Cardiac fibroblast (primary cell): ENCODE measurements at regions not wholly inside any gene's neighbourhood (a gene's known extent, or its start where the extent isn't known, plus 50 kb on each side); places are given as distances from the start of the nearest gene placed in this dataset.

Experiments
- DNase-seq, 2 donors: peaks; one replicate each; pipeline versions ENCODE4 v3.0.0 to v3.0.0-alpha.2; 2010; ENCODE audit warnings: low read depth in 2 of 2
- H3K4me3 ChIP-seq, 2 donors: replicated peaks in 1 of 2; 1 replicate in 1 of 2; 2 replicates in 1 of 2; pipeline ENCODE4 v1.5.1; 2011; ENCODE audit warnings: low read depth in 2 of 2, low read length in 2 of 2, mild to moderate bottlenecking in 2 of 2, moderate library complexity in 1 of 2
- TF ChIP-seq, protein P1 (sequence below): IDR thresholded peaks from one replicate; pipeline ENCODE4 v1.5.1; 2011; ENCODE audit warnings: low read depth, mild to moderate bottlenecking, low read length, inconsistent platforms

DNA sequence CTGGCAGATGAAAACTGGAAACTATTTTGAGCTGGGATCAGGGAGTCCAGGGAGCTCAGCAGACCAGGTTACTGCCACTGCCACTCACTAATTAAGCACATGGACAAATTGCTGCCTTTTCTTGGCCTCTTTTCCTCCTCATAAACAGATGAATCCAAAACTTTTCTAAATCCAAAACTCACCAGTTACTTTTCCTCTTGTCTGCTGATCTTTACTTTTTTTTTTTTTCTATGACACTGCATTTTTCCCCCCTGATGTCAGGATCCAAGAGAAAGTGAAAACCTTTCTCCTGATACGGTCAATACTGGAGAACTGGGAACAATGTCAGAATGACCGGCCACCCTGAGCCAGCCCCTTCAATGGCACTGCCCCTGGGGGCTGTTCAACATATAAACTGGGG is 405.8 kb downstream of the DUSP10 start:
- TF ChIP-seq, protein P1, sequence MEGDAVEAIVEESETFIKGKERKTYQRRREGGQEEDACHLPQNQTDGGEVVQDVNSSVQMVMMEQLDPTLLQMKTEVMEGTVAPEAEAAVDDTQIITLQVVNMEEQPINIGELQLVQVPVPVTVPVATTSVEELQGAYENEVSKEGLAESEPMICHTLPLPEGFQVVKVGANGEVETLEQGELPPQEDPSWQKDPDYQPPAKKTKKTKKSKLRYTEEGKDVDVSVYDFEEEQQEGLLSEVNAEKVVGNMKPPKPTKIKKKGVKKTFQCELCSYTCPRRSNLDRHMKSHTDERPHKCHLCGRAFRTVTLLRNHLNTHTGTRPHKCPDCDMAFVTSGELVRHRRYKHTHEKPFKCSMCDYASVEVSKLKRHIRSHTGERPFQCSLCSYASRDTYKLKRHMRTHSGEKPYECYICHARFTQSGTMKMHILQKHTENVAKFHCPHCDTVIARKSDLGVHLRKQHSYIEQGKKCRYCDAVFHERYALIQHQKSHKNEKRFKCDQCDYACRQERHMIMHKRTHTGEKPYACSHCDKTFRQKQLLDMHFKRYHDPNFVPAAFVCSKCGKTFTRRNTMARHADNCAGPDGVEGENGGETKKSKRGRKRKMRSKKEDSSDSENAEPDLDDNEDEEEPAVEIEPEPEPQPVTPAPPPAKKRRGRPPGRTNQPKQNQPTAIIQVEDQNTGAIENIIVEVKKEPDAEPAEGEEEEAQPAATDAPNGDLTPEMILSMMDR, result no peak
- peak; percentile 44 to 50 for DNase-seq
- H3K4me3 ChIP-seq, result no peak overlapping the region

DNA sequence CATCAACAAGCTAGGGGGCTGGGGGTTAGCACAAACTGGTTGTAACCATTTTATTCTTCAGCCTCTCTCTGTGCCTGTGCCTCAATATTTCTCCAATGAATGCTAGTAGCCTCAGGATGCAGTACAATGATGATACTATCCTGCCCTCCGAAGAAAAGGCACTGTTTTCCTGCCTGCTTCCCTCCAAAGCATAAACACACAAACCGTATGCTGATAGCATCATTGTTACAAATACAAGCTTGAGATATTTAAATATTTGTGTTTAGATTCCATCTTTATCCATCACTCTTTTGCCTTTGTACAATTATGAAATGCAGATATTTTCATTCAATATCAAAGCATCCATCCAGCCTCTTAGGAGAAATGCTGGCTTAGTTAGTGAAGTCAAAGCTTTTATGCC is 404.8 kb downstream of the DUSP10 start:
- DNase-seq, result no peak
- H3K4me3 ChIP-seq, result no peak overlapping the region
- TF ChIP-seq, protein P1, result no peak

DNA sequence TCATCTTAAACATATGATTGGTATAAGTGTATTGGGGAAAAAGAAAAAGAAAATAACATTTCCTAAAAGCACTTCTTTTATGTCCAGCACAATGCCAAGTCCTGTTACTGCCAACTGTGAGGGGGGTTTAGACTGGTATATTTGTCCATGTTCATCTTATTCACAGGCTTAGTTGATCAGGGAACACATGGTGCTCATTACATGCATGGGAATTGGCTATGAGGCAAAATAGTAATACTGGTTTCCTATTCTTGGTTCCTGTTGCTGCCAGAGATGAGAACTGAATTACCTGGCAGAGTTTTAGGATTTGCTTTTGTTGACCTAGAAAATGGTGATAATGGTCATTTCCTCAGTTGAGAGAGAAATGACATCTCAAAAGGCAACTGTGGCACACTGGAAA is 398.8 kb downstream of the DUSP10 start:
- H3K4me3 ChIP-seq, result no peak overlapping the region
- TF ChIP-seq, protein P1, result no peak
- no peak for DNase-seq

DNA sequence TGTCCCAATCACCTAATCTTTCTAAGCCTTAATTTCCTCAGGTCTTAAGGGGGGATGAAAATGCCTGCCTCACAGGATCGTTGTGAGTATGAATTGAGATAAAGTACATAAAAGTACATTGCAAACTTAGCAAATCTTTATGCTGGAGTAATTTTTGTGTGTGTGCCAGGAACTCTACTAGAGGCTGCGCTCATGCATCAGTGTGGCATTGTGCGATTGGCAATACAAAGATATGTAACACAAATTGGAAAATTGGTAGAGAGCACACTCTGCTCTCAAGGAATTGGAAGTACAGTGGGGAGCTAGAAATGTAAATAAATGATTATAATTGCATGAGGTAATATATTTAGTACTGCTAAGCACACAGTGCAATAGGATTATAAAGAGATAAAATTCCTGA is 398.3 kb downstream of the DUSP10 start:
- TF ChIP-seq, protein P1, result no peak
- no peak for DNase-seq
- H3K4me3 ChIP-seq, result no peak overlapping the region

DNA sequence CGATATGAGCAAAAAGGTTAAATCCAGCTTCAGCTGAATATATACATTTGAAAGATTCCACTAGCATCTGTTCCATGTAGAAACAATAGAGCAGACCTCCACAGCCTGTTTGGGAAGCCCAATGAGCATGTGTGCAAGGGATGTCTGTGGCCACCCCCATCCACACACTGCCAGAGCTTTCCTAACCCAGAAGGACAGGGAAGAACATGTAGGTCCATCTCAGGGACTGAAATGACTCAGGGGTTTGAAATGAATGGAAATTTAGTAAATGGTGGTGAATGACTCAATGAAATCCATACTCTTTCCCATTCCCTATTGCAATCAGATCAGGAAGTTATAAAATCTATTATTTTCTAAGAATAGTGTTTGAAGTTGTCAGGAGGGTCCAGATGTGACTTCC is 397.2 kb downstream of the DUSP10 start:
- TF ChIP-seq, protein P1, result no peak
- no peak overlapping the region for H3K4me3 ChIP-seq
- no peak for DNase-seq

DNA sequence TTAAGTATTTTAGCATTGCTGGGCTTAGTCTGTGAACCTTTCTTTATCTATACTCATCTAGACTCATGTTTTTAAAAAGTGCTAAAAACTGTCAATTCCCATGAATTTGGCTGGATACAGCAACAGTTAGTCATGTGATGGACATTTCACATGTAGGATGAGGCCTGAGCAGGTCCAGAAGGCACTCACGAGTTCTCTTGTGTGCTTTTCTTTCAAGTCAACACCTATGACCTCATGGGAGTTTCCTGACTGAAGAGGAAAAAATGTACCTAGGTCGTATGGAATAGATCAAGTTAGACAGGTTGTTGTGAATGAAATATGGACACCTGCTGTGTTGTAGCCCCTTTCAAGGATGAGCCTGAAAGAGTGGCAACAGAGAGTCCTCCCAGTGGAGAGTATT is 394.2 kb downstream of the DUSP10 start:
- H3K4me3 ChIP-seq, result no peak overlapping the region
- TF ChIP-seq, protein P1, result no peak
- no peak for DNase-seq

DNA sequence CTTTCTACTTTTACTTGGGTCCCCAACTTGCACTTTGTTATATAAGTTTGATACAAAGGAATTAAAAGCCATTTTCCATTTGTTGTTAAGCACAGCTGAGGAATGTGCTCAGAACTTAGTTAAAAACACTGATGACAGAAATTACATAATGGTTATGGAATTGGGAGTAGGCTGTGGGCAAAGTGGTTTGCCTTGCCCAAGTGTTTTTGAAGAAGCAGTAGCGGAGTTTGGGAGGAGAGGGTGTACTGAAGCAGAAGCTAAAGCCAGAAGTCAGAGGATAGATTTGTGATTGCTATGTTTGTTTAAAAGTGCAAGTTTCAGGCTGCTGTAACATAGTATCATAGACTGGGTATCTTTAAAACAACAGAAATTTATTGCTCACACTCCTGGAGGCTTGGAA is 391.8 kb downstream of the DUSP10 start:
- H3K4me3 ChIP-seq, result no peak overlapping the region
- DNase-seq, result no peak
- TF ChIP-seq, protein P1, result no peak
